ENCODE measurements at regions not wholly inside any gene's neighbourhood (a gene's known extent, or its start where the extent isn't known, plus 50 kb on each side); places are given as distances from the start of the nearest gene placed in this dataset.

GRCh38 chr20:57871237-57871632 is 161.4 kb upstream of the PMEPA1 start:
- H3K4me3 ChIP-seq (ENCODE audit: low read depth, low read length), result no peak overlapping the region
- TF ChIP-seq, protein P1, sequence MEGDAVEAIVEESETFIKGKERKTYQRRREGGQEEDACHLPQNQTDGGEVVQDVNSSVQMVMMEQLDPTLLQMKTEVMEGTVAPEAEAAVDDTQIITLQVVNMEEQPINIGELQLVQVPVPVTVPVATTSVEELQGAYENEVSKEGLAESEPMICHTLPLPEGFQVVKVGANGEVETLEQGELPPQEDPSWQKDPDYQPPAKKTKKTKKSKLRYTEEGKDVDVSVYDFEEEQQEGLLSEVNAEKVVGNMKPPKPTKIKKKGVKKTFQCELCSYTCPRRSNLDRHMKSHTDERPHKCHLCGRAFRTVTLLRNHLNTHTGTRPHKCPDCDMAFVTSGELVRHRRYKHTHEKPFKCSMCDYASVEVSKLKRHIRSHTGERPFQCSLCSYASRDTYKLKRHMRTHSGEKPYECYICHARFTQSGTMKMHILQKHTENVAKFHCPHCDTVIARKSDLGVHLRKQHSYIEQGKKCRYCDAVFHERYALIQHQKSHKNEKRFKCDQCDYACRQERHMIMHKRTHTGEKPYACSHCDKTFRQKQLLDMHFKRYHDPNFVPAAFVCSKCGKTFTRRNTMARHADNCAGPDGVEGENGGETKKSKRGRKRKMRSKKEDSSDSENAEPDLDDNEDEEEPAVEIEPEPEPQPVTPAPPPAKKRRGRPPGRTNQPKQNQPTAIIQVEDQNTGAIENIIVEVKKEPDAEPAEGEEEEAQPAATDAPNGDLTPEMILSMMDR (IDR thresholded peaks at IDR 0.05; ENCODE audit: low read depth, low read length), result no peak
- no peak for TF ChIP-seq MAX (IDR thresholded peaks at IDR 0.05; ENCODE audit: low read depth, low read length)
- no peak for TF ChIP-seq POLR2A (IDR thresholded peaks at IDR 0.05; ENCODE audit: extremely low read depth, insufficient read length)
- TF ChIP-seq MYC (IDR thresholded peaks at IDR 0.05; ENCODE audit: low read depth, low read length), result no peak
- no peak for DNase-seq (ENCODE audit: low read depth)

GRCh38 chr20:57870597-57871236 is 160.9 kb upstream of the PMEPA1 start:
- no peak for DNase-seq (ENCODE audit: low read depth)
- TF ChIP-seq MAX (IDR thresholded peaks at IDR 0.05; ENCODE audit: low read depth, low read length) (no peak), POLR2A (IDR thresholded peaks at IDR 0.05; ENCODE audit: extremely low read depth, insufficient read length) (no peak)
- no peak overlapping the region for H3K4me3 ChIP-seq (ENCODE audit: low read depth, low read length)

DNA sequence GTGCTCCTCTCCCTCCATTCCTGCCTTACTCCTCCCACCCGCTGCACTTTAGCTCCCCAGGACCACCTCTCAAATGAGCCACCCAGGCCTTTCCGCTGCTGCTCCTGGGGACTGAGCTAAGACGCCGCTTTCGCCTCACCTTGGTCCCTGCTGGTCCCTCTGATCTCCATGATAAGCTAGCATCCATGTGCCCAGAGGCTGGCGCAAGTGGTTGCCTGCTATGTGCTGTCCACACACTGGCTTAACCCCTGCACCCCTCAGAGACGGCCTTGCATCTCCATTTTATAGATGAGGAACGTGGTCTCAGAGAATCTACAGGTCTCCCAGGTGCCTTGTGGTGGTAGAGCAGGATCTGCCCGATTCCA is 160.1 kb upstream of the PMEPA1 start:
- no peak for DNase-seq (ENCODE audit: low read depth)
- no peak overlapping the region for H3K4me3 ChIP-seq (ENCODE audit: low read depth, low read length)
- no peak for TF ChIP-seq MYC (IDR thresholded peaks at IDR 0.05; ENCODE audit: low read depth, low read length)
- TF ChIP-seq MAX (IDR thresholded peaks at IDR 0.05; ENCODE audit: low read depth, low read length), result no peak
- no peak for TF ChIP-seq POLR2A (IDR thresholded peaks at IDR 0.05; ENCODE audit: extremely low read depth, insufficient read length)
- TF ChIP-seq, protein P1 (IDR thresholded peaks at IDR 0.05; ENCODE audit: low read depth, low read length), result no peak

DNA sequence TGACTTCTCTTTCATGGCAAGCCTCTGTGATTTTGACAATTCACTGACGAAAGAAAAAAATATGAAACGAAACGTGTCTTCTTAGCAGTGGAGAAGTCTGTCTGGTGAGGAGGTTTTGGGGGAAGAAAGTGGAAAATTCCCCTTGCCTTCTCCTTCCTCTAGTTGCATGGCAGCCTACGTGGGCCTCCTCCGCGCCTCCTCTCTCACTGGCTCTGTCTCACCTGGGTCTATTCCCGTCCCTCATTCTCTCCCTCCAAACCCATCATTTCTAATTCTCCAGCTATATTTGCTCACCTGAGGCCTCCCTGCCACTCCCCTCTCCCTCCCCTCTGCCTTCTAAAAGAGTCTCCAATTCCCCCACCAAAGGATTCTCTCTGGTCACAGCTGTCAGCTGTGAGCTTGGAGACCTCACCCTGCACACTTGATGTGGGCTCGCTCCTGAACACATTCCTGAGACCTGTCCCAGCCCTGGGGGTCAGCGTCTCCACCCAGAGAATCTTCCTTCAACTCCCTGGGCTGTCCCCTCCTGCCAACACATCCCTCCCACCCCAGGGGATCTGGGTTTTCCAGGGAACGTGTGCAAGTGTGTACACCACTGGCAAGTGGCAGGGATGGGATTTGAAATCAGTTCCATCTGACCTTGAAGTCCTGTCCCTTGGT is 159.6 kb upstream of the PMEPA1 start:
- no peak overlapping the region for H3K4me3 ChIP-seq (ENCODE audit: low read depth, low read length)
- TF ChIP-seq MYC (IDR thresholded peaks at IDR 0.05; ENCODE audit: low read depth, low read length) (no peak), POLR2A (IDR thresholded peaks at IDR 0.05; ENCODE audit: extremely low read depth, insufficient read length) (no peak), MAX (IDR thresholded peaks at IDR 0.05; ENCODE audit: low read depth, low read length) (no peak)
- TF ChIP-seq, protein P1 (IDR thresholded peaks at IDR 0.05; ENCODE audit: low read depth, low read length), result no peak
- DNase-seq (ENCODE audit: low read depth), result no peak

- TF ChIP-seq MYC (IDR thresholded peaks at IDR 0.05; ENCODE audit: low read depth, low read length), result no peak
- DNase-seq (ENCODE audit: low read depth), result no peak
- no peak overlapping the region for H3K4me3 ChIP-seq (ENCODE audit: low read depth, low read length)
Measured at GRCh38 chr20:57868310-57868709, 158.5 kb upstream of the PMEPA1 start.

DNA sequence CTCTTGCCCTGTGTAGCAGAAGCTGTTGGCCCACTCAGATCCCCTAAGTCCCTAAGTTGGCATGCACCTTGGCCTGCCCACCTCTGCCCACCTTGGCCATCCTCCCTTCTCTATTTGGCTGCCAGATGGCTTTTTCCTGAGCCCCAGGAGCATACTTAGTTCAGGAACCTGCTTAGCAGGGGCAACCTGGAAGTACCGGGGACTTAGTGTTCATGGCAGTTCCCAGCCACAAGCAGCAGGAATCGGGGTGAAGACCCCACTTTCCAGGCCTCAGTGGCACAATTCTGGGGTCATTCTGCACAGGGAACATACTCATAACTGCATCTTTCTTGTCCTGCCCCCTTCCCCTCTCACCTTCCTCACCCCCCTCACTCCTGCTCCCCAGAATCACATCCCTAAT is 158.0 kb upstream of the PMEPA1 start:
- no peak overlapping the region for H3K4me3 ChIP-seq (ENCODE audit: low read depth, low read length)
- DNase-seq (ENCODE audit: low read depth), result no peak
- TF ChIP-seq POLR2A (IDR thresholded peaks at IDR 0.05; ENCODE audit: extremely low read depth, insufficient read length), result no peak
- TF ChIP-seq MAX (IDR thresholded peaks at IDR 0.05; ENCODE audit: low read depth, low read length), result no peak
- TF ChIP-seq, protein P1 (IDR thresholded peaks at IDR 0.05; ENCODE audit: low read depth, low read length), result no peak
- TF ChIP-seq MYC (IDR thresholded peaks at IDR 0.05; ENCODE audit: low read depth, low read length), result no peak

Data from NB4 (cell line).